ENCODE measurements at regions not wholly inside any gene's neighbourhood (a gene's known extent, or its start where the extent isn't known, plus 50 kb on each side); places are given as distances from the start of the nearest gene placed in this dataset.
A peak's percentile ranks its signal among the peaks of the same experiment; 100 is the strongest.
"Not testable (repeated sequence)": the region's sequence is repeated elsewhere in the genome, so short reads cannot be mapped to it uniquely, and the experiment has no call there.

- DNase-seq (ENCODE audit: low read depth) = no peak
Measured at GRCh38 chr1:178572604-178573003, 59.7 kb downstream of the TEX35 start.

GRCh38 chr1:178573330-178573729, 60.4 kb downstream of the TEX35 start:
- DNase-seq (ENCODE audit: low read depth) = no peak

DNA sequence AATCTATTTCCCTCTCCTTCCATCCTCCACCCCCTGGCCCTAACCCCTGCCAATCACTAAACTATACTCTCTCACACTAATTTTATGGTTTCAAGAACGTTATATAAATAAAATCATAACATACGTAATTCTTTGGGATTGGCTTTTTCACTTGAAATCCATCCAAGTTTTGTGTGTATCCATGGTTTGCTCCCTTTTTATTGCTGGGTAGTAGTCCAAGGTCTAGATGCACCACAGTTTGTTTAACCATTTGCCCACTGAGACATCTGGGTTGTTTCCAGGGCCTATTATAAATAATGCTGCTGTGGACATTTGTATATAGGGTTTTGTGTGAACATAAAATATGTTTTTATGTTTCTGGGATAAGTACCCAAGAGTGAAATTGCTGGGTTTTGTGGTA, 61.4 kb downstream of the TEX35 start:
- DNase-seq (ENCODE audit: low read depth) = no peak

- peak; percentile 40 for DNase-seq (ENCODE audit: low read depth)
Measured at GRCh38 chr1:178575611-178576361, 62.9 kb downstream of the TEX35 start.

DNA sequence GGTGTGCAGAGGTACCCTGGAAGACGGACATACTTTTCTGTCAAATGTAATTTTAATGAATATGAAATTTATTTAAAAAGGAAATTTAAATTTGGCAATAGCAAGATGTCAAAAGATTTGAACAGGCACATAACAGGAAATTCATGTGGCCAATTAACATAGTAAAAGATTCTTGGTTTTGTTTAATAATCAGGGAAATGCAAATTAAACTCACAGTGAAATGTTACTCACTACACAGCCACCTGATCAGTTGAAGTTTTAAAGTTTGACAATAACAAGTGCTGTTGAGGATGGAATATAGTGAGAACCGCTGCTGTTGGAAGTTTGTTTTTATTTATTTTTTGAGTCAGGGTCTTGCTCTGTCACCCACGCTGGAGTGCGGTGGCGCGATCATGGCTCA, 63.9 kb downstream of the TEX35 start:
- DNase-seq (ENCODE audit: low read depth) = no peak

DNA sequence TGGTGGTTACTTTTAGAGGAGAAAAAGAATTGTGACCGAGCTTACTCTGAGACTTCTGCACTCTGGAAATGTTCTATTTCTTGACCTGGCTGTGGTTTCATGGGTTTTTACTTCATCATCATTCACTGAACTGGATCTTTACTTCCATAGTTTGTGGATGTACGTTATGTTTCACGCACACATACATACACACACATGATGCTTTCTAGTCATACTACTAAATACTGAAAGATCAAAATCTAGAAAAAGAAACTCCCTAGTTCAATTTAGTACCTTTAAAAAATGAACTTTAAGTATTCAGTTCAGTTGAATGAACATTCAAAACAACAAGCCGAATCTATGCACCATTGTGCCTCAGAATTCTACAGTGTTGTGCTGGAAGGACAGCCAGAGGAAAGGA, 65.0 kb downstream of the TEX35 start:
- DNase-seq (ENCODE audit: low read depth) = no peak

DNA sequence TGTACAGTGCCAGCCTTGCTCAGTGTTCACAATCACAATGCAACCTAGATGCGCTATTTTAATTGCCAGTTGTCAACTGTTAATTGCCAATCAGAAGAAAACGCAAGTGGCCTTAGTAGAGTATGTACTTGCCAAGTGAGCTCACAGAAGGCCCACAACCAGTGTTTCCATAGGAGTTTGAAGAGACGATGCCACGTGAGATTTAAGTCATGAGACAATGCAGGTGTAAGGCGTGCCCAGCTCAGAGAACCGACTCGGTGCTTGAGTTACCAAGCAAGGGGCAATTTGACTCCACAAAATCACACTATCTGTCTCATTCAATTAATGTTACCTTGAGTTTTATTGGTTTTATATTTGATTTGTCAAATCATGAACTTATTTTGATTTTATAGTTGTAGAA, 65.6 kb downstream of the TEX35 start:
- DNase-seq (ENCODE audit: low read depth) = no peak

GRCh38 chr1:178579095-178579494, 66.2 kb downstream of the TEX35 start:
- no peak for DNase-seq (ENCODE audit: low read depth)

DNA sequence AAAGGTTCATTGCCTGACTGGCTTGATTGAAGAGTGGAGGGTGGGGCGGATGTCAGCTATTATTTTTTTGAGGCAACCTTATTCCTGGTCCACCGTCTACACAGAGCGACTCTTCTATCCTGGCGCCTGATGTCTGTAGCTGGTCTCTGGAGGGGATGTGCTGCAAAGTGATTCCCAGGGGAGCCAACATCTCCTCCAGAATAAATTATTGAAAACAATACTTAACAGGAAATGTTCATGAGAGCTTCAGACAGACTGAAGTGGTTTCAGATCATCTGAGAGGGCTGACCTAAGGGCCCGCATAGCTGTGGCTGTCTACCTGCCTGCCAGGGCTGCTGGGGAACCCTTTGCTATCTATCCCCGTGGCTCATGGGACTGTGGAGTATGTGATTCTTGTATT, 66.7 kb downstream of the TEX35 start:
- DNase-seq (ENCODE audit: low read depth) = no peak

- no peak for DNase-seq (ENCODE audit: low read depth)
Measured at GRCh38 chr1:178580096-178580495, 67.2 kb downstream of the TEX35 start.

GRCh38 chr1:178580876-178581275, 68.0 kb downstream of the TEX35 start:
- no peak for DNase-seq (ENCODE audit: low read depth)

DNA sequence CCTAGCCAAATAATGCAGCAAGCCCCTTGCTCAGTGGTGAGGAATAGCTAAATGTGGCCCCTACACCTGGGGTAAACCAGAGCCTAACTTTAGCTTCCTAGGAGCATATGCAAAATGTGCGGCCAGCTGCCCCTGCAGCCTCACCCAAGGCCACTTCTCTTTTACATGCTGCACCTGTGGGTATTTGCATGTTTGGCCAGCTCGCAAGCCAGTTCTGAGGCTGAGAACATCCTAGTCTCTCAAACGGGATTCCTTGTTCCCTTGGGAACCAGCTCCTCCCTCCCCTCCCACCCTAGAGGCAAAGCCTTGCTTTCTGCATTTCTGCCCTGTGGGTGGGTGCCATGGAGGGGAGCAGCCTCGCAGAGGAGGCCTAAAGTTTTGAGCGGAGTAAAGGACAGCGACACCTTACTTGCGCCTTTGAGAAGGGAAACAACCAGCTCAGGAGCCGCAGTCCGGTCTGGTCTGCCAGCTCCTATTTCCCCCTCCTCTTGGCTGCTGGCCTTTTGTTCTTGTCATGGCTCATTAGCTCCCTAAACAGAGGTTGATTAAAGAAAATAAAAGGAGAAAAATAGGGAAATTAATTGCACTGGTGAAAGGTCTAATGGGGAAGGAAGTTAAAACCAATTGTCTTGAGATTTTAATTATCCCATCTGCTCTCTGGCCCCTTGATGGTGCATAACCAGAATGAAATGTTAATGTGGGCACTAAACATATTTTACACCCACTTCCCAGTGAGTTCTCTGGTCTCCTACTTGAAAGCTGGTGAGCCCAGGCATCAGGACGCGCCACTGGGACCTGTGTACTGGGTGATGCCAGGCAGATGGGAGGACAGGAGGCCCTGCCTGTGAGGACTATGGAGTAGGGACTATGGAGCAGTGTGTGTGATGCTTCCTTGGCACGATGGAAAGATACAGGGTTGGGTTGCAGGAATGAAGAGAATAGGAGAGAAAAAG, 68.7 kb downstream of the TEX35 start:
- no peak for DNase-seq (ENCODE audit: low read depth)

DNA sequence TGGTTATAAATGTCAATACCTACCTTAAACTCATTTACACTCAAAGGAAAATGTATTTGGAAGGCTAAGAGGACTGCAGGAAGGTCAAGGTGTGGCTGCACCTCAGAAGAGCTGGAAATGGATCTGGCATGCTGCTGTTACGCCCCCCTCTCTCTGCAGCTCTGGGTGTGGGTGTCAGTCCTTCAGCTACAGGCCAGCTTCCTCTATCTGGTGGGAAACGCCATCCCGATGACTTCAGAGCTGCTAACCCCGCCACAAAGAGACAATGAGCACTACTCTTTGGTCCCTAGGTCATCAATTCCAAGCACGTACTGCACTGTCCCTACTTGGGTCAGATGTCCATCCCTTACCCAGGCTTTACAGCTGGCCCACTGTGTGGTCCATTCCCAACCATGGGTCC, 74.2 kb downstream of the TEX35 start:
- DNase-seq (ENCODE audit: low read depth) = no peak

- DNase-seq (ENCODE audit: low read depth) = no peak
Measured at GRCh38 chr1:178587975-178588374, 75.1 kb downstream of the TEX35 start.

GRCh38 chr1:178589042-178589441, 76.1 kb downstream of the TEX35 start:
- not testable (repeated sequence) for DNase-seq (ENCODE audit: low read depth)

DNA sequence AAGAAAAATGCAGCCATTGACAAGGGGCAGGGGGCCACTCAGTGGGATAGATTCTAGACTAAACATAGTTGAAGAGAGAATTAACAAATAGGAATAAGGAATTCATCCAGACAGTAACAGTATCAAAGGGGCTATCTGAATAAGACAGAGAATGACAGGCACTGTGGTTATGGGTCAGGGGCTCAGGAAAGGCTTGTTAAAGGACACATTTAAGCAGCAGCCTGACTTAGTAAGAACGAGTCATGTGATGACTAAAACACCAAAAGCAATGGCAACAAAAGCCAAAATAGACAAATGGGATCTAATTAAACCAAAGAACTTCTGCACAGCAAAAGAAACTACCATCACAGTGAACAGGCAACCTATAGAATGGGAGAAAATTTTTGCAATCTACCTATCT, 78.9 kb downstream of the TEX35 start:
- DNase-seq (ENCODE audit: low read depth) = peak; percentile 39

DNA sequence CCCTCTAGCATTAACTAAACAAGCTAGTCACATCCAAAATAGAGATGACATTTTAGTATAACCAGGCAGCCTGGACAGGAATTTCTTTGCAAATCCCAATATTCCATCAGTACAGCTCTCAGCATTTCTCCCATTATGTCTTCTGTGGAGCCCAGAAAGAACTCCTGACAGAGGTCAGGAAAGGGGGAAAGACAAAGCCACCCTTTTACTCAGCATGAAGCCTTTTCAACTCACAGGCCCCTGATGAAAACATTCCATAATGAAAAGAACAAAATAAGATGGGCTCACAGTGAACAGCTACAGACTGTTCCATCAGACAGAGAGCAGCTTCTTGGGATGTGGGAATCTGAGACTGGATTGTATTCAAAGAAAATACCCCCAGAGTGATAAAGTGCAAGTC, 80.6 kb downstream of the TEX35 start:
- no peak for DNase-seq (ENCODE audit: low read depth)

DNA sequence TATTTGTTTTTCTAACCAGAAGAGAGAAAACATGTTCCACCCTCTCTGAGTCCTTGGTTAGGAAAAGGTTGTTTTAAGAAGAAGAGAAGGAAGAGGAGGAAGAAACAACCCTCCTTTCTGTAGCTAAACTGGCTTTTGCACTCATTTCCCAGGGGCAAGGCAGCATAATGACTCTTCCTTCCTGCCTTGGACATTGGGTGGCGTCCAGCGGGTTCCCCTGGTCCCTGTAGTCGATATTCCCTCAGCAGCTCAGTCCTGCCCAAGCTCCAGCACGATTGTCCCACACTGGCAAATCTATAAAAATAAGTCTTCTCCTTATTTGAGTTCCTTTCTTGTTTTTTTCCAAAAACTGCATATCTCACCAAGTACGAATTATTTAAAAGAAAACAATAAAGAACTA, 81.2 kb downstream of the TEX35 start:
- DNase-seq (ENCODE audit: low read depth) = no peak

- no peak for DNase-seq (ENCODE audit: low read depth)
Measured at GRCh38 chr1:178595491-178595890, 82.6 kb downstream of the TEX35 start.

DNA sequence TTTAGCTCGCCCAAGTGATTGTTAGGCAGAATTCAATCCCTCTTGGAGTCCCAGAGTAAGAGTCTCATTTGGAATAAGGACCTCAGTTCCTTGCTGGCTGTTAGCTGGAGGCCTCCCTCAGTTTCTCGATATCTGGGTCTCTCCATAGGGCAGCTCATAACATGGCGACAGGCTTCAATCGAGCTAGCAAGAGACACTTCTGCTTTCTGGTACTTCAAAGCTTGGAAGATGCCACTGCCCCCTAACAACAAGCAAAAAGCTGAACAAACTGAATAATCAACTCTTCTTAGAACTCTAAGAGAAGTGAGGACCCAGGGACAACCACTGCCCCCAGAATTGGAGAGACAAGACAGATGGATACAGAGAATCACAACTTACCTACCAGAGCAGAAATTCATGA, 86.2 kb downstream of the TEX35 start:
- DNase-seq (ENCODE audit: low read depth) = no peak

DNA sequence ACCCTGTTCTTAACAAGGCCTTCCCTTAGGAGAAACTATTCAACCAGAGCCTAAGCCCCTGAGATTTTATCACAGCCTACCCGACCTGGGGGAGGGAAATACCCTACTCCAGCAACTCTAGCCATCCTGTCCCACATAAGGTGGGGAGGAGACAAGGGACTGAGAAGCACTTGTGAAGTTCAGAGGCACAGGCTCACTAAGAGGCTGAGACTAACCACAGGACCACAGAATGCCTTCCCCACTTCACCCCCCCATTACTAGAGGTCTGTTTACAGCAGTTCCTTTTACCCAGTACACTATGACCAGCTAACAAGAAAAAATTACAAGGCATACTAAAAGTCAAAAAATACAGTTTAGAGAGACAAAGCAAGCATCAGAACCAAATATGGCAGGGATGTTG, 86.8 kb downstream of the TEX35 start:
- peak; percentile 24 for DNase-seq (ENCODE audit: low read depth)

GRCh38 chr1:178603926-178604325, 91.0 kb downstream of the TEX35 start:
- DNase-seq (ENCODE audit: low read depth) = no peak

DNA sequence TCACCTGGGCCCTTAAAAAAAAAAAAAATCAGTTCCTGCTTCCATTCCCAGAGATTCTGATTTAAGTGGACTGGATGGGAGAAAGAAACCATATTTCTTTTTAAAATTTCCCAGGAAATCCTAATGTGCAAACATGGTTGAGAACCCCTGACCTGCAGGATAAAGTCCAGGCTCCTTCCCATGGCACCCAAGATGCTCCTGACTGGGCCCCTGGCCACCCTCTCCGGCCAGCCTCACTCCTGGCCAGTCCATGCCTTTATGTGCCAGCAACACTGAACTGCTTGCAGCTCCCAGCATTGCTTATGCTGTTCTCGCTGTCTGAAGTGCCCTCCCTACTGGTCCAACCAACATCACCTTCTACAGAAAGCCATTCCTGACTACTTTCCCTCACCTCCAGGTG, 93.9 kb downstream of the TEX35 start:
- DNase-seq (ENCODE audit: low read depth) = no peak

Data from EH (cell line).